A549 (cell line): ENCODE measurements at regions not wholly inside any gene's neighbourhood (a gene's known extent, or its start where the extent isn't known, plus 50 kb on each side); places are given as distances from the start of the nearest gene placed in this dataset.

Source experiments
- ATAC-seq, 2 experiments: fragments of 200-7000 bp in 1 of 2; fragments of >200 bp in 1 of 2; cut with Nextera tagmentation in 1 of 2; cut with Tn5 transposase in 1 of 2; 3 replicates each; pipeline versions ENCODE4 v1.8.0 to v1.9.1; 2018 to 2020; ENCODE audit warnings: mild to moderate bottlenecking in 1 of 2, moderate library complexity in 1 of 2
- CTCF ChIA-PET: fragments of 300-600 bp; sonication (Branson Sonifier 250); formaldehyde crosslinking; extraction: SDS; loops from one replicate; lab custom pipeline; 2021; ENCODE audit warnings: antibody characterized with exemption, inconsistent platforms; lab: Yijun Ruan, JAX
- POLR2A ChIA-PET: fragments of 350-600 bp; formaldehyde crosslinking; extraction: SDS; loops from one replicate; lab custom pipeline; 2021; ENCODE audit warnings: antibody characterized with exemption, inconsistent platforms; lab: Yijun Ruan, JAX
- DNase-seq, 2 experiments: peaks; one replicate each; pipeline versions ENCODE4 v3.0.0 to v3.0.0-alpha.2; 2011 to 2016; ENCODE audit warnings: low read depth in 1 of 2, low spot score in 1 of 2
- FAIRE-seq: peaks from 2 replicates; lab custom pipeline; 2011; peaks lifted over from hg19 to GRCh38; lab: Jason Lieb, UNC
- H3K27ac ChIP-seq, 2 experiments: fragments of >200 bp; sonication (Bioruptor Twin); formaldehyde crosslinking; 3 replicates each; pipeline ENCODE4 v1.5.1; 2016 to 2017
- H3K4me1 ChIP-seq: fragments of >200 bp; sonication (Bioruptor Twin); formaldehyde crosslinking; 3 replicates; pipeline ENCODE4 v1.6.1; 2016
- H3K4me2 ChIP-seq: fragments of >200 bp; sonication (Bioruptor Twin); formaldehyde crosslinking; 3 replicates; pipeline ENCODE4 v1.6.1; 2016
- H3K4me3 ChIP-seq: fragments of >200 bp; sonication (Bioruptor Twin); formaldehyde crosslinking; 3 replicates; pipeline ENCODE4 v1.5.1; 2016
- H3K9me3 ChIP-seq: fragments of >200 bp; sonication (Bioruptor Twin); formaldehyde crosslinking; 3 replicates; pipeline ENCODE4 v1.6.1; 2016
- CEBPB ChIP-seq, 2 experiments: fragments of >200 bp in 1 of 2; sonication (Bioruptor Twin) in 1 of 2; formaldehyde crosslinking in 1 of 2; IDR thresholded peaks; 2 replicates each; pipeline ENCODE4 v1.6.1; 2012 to 2016
- CHD2 ChIP-seq: fragments of 150-350 bp; IDR thresholded peaks from 2 replicates; pipeline ENCODE4 v1.6.1; 2014; ENCODE audit warnings: low read length; ENCODE audit not compliant: partially characterized antibody
- EHF ChIP-seq: fragments of 250-450 bp; sonication (Bioruptor Pico); IDR thresholded peaks from 2 replicates; pipeline ENCODE4 v1.5.0; 2020; ENCODE audit warnings: mild to moderate bottlenecking
- EP300 ChIP-seq, 2 experiments: fragments of >200 bp; sonication (Bioruptor Twin); formaldehyde crosslinking; IDR thresholded peaks; 2 replicates in 1 of 2; 3 replicates in 1 of 2; pipeline ENCODE4 v1.6.1; 2016 to 2017
- ESRRA ChIP-seq: fragments of 150-350 bp; IDR thresholded peaks from 2 replicates; pipeline ENCODE4 v1.6.1; 2014; ENCODE audit warnings: mild to moderate bottlenecking, low read length, borderline replicate concordance
- FOSL2 ChIP-seq, 2 experiments: fragments of 450-650 bp in 1 of 2; fragments of >200 bp in 1 of 2; sonication (Bioruptor Twin) in 1 of 2; formaldehyde crosslinking; IDR thresholded peaks; 2 replicates each; pipeline versions ENCODE4 v1.5.0 to v1.6.1; 2016 to 2020; ENCODE audit warnings: mild to moderate bottlenecking in 1 of 2, moderate library complexity in 1 of 2
- FOXS1 ChIP-seq: fragments of 250-450 bp; sonication (Bioruptor Pico); IDR thresholded peaks from 2 replicates; pipeline ENCODE4 v1.5.0; 2020; ENCODE audit warnings: mild to moderate bottlenecking, moderate library complexity
- GATA3 ChIP-seq: IDR thresholded peaks from 2 replicates; pipeline ENCODE4 v1.6.1; 2012; ENCODE audit warnings: borderline replicate concordance
- HOXA7 ChIP-seq: fragments of 250-450 bp; sonication (Bioruptor Pico); IDR thresholded peaks from 2 replicates; pipeline ENCODE4 v1.5.0; 2020; ENCODE audit warnings: mild to moderate bottlenecking, moderate library complexity
- HOXB13 ChIP-seq: fragments of 250-450 bp; sonication (Bioruptor Pico); IDR thresholded peaks from 2 replicates; pipeline ENCODE4 v1.5.0; 2020; ENCODE audit warnings: low read depth, mild to moderate bottlenecking, moderate library complexity
- JUNB ChIP-seq: fragments of >200 bp; sonication (Bioruptor Twin); formaldehyde crosslinking; IDR thresholded peaks from 2 replicates; pipeline ENCODE4 v1.6.1; 2016
- NFE2L2 ChIP-seq: fragments of 150-350 bp; conservative IDR thresholded peaks from 2 replicates; pipeline ENCODE4 v1.6.1; 2014; ENCODE audit warnings: low read length
- NR3C1 ChIP-seq: fragments of >200 bp; sonication (Bioruptor Twin); formaldehyde crosslinking; IDR thresholded peaks from 3 replicates; pipeline ENCODE4 v1.6.1; 2017
- PBX3 ChIP-seq: IDR thresholded peaks from 2 replicates; pipeline ENCODE4 v1.6.1; 2012
- POLR2A ChIP-seq: IDR thresholded peaks from 2 replicates; pipeline ENCODE4 v1.6.1; 2012; ENCODE audit warnings: mild to moderate bottlenecking, low read length
- RAD21 ChIP-seq, 2 experiments: fragments of >200 bp in 1 of 2; sonication (Bioruptor Twin) in 1 of 2; formaldehyde crosslinking in 1 of 2; IDR thresholded peaks in 1 of 2; conservative IDR thresholded peaks in 1 of 2; 2 replicates in 1 of 2; 3 replicates in 1 of 2; pipeline ENCODE4 v1.6.1; 2012 to 2018; ENCODE audit warnings: inconsistent platforms in 1 of 2
- REST ChIP-seq: fragments of 200-600 bp; sonication (generic); IDR thresholded peaks from 2 replicates; pipeline ENCODE4 v1.6.1; 2016; ENCODE audit warnings: antibody characterized with exemption, mild to moderate bottlenecking, moderate library complexity
- RFX5 ChIP-seq: fragments of 450-650 bp; IDR thresholded peaks from 2 replicates; pipeline ENCODE4 v1.7.1; 2014; ENCODE audit warnings: antibody characterized with exemption, mild to moderate bottlenecking, moderate library complexity
- RNF2 ChIP-seq: fragments of 200-600 bp; sonication (generic); IDR thresholded peaks from 2 replicates; pipeline ENCODE4 v1.6.1; 2016; ENCODE audit warnings: low read depth, mild to moderate bottlenecking, antibody characterized with exemption, moderate library complexity, borderline replicate concordance
- SMC3 ChIP-seq: fragments of >200 bp; sonication (Bioruptor Twin); formaldehyde crosslinking; IDR thresholded peaks from 3 replicates; pipeline ENCODE4 v1.6.1; 2018; ENCODE audit warnings: inconsistent platforms
- SREBF2 ChIP-seq: fragments of 450-650 bp; IDR thresholded peaks from 2 replicates; pipeline ENCODE4 v1.6.1; 2014; ENCODE audit warnings: mild to moderate bottlenecking, moderate library complexity
- TFCP2L1 ChIP-seq: fragments of 250-450 bp; sonication (Bioruptor Pico); IDR thresholded peaks from 2 replicates; pipeline ENCODE4 v1.5.0; 2021; ENCODE audit warnings: mild to moderate bottlenecking
- USF2 ChIP-seq: fragments of 450-650 bp; IDR thresholded peaks from 2 replicates; pipeline ENCODE4 v1.6.1; 2014; ENCODE audit warnings: antibody characterized with exemption
- ZC3H11A ChIP-seq: fragments of 450-650 bp; IDR thresholded peaks from 2 replicates; pipeline ENCODE4 v1.6.1; 2014; ENCODE audit warnings: antibody characterized with exemption, mild to moderate bottlenecking
- ZFP36 ChIP-seq: fragments of 450-650 bp; IDR thresholded peaks from 2 replicates; pipeline ENCODE4 v1.6.1; 2014; ENCODE audit warnings: borderline replicate concordance; ENCODE audit not compliant: partially characterized antibody
- WGBS: methylation state at CpG from one replicate; pipeline ENCODE4 v1.1.6; 2017; ENCODE audit errors: missing lambda C conversion rate; 5-methylcytosine and 5-hydroxymethylcytosine counted together
- TF ChIP-seq, protein P1 (sequence below): fragments of >200 bp; sonication (Bioruptor Twin); formaldehyde crosslinking; IDR thresholded peaks from 3 replicates; pipeline ENCODE4 v1.5.1; 2016

- TF ChIP-seq HOXB13 (CRISPR knock-in tag) = no peak
- TF ChIP-seq GATA3 = no peak
- TF ChIP-seq RAD21 (conservative IDR thresholded peaks at IDR 0.05 in 1 of 2, IDR thresholded peaks at IDR 0.05 in 1 of 2) = peak; percentile 68 to 81
- no peak for TF ChIP-seq POLR2A
- no peak for TF ChIP-seq FOSL2 (IDR thresholded peaks at IDR 0.05)
- 0 out of 2 replicates have a peak, but pooled peaks have one; percentile 3 for TF ChIP-seq FOSL2 (CRISPR knock-in tag; IDR thresholded peaks at IDR 0.05)
- TF ChIP-seq CEBPB (IDR thresholded peaks at IDR 0.05) = no peak
- TF ChIP-seq ZC3H11A = no peak
- TF ChIP-seq, protein P1, sequence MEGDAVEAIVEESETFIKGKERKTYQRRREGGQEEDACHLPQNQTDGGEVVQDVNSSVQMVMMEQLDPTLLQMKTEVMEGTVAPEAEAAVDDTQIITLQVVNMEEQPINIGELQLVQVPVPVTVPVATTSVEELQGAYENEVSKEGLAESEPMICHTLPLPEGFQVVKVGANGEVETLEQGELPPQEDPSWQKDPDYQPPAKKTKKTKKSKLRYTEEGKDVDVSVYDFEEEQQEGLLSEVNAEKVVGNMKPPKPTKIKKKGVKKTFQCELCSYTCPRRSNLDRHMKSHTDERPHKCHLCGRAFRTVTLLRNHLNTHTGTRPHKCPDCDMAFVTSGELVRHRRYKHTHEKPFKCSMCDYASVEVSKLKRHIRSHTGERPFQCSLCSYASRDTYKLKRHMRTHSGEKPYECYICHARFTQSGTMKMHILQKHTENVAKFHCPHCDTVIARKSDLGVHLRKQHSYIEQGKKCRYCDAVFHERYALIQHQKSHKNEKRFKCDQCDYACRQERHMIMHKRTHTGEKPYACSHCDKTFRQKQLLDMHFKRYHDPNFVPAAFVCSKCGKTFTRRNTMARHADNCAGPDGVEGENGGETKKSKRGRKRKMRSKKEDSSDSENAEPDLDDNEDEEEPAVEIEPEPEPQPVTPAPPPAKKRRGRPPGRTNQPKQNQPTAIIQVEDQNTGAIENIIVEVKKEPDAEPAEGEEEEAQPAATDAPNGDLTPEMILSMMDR = peak; percentile 78
- TF ChIP-seq PBX3 = no peak
- TF ChIP-seq HOXA7 (CRISPR knock-in tag) = no peak
- TF ChIP-seq ESRRA = no peak
- peak; percentile 77 for TF ChIP-seq SMC3
- no peak for TF ChIP-seq CHD2
- TF ChIP-seq USF2 = no peak
- no peak for TF ChIP-seq RFX5
- no peak overlapping the region for H3K4me2 ChIP-seq
- CTCF ChIA-PET = interaction anchor here (0.6 to 6.0 kb wide), 25 partner anchors 9 to 351 kb away, joined by 3 to 61 read pairs (median 4); no protein-coding TSS in a partner anchor
- no peaks in the 10 kb centered on the region for H3K4me1 ChIP-seq
- no peak overlapping the region for H3K27ac ChIP-seq
- peak; percentile 71 to 77 for ATAC-seq
- WGBS = 21% methylated on average over 3 of the region's 3 CpGs
- POLR2A ChIA-PET = no interaction called here
- no peak for FAIRE-seq
- no peak overlapping the region for H3K4me3 ChIP-seq
- no peaks in the 10 kb centered on the region for H3K9me3 ChIP-seq
- DNase-seq = peak; percentile 17 to 54
These were observed 128.0 kb downstream of the MBL2 start for GRCh38 chr10:52644373-52645186.

DNA sequence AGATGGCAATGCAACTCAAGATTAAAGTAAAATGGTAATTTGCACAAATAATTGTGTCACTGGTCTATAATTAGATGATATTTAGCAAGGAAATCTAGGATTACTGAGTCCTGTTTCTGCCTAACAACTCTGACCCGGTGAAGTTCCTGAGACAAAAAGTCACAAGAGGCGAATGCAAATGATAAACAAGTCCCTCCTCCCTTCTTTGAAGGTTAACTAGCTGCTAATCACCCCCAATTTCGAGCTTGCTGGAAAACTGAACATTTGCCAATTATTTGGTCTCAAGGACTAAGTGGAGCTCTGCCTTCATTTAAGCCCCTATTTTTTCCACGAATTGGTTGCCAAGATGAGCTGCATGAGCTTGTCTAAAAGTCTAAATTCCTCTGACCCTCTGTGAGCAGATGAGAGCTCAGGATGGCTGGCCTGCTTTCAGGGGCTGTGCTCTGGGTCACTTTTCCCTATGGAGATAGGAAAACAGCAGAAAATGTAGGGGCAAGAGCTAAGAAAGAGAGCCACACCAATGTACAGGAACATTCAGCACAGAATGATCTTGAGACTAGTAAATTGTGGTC, 127.3 kb downstream of the MBL2 start:
- Histone ChIP-seq H3K9me3 (no peaks in the 10 kb centered on the region), H3K27ac (no peak overlapping the region), H3K4me1 (no peaks in the 10 kb centered on the region), H3K4me2 (no peak overlapping the region), H3K4me3 (no peak overlapping the region)
- no peak for DNase-seq
- no peak for FAIRE-seq
- POLR2A ChIA-PET = no interaction called here
- no peak for ATAC-seq
- CTCF ChIA-PET = interaction anchor here (0.6 to 6.0 kb wide), 17 partner anchors 8 to 352 kb away, joined by 3 to 61 read pairs (median 4); no protein-coding TSS in a partner anchor
- 35% methylated on average over 4 of the region's 4 CpGs for WGBS
- TF ChIP-seq CHD2 (no peak), SMC3 (no peak), SREBF2 (no peak), REST (no peak), JUNB (no peak), ZC3H11A (no peak), EP300 (IDR thresholded peaks at IDR 0.05) (no peak), TFCP2L1 (CRISPR knock-in tag) (no peak), HOXB13 (CRISPR knock-in tag) (no peak), RFX5 (no peak), NFE2L2 (no peak), NR3C1 (no peak), FOXS1 (CRISPR knock-in tag) (no peak), ZFP36 (no peak), RNF2 (no peak), EHF (CRISPR knock-in tag) (no peak)
- TF ChIP-seq, protein P1 = no peak
